ENCODE measurements at regions not wholly inside any gene's neighbourhood (a gene's known extent, or its start where the extent isn't known, plus 50 kb on each side); places are given as distances from the start of the nearest gene placed in this dataset.
"Not testable (repeated sequence)": the region's sequence is repeated elsewhere in the genome, so short reads cannot be mapped to it uniquely, and the experiment has no call there.

GRCh38 chr7:52249741-52250140 lies 785.7 kb upstream of the POM121L12 start:
- DNase-seq: no peak

DNA sequence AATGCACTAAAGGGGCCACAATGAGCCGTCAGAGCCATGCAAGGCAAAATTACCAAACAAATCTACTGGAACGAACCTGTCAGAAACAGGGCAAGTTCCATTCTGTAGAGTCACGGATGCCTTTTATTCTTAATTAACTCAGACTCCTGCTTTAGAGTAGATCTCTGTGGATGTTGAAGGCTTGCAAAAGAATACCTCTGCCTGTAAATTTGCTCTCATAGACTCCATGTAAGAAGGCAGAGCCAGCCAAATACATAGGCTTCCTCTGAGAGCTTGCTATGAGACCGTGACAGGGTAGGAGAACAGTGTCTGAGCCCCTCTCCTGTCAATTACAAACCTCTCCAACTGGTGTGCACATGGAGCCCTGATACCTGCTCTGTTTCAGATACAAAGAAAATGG lies 787.9 kb upstream of the POM121L12 start:
- DNase-seq: no peak

DNA sequence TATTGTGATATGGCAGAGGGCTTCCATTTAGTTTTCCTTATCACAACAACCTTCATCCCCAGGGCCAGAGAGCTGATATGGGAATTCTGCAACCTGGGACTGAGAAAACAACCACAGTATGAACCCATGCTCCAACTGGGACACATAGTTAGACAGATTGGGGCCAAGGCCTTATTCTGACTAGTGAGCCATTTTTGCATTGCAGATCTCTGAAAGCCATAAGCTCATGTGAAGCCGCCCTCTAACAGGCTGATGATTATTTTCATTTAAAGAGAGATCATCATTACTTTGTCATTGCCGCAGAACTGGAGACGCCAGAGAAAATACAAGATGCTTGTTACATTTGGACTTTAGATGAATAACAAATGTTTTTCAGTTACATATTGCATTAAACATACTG lies 791.7 kb upstream of the POM121L12 start:
- DNase-seq: no peak

GRCh38 chr7:52233248-52233647 lies 802.2 kb upstream of the POM121L12 start:
- no peak for DNase-seq

DNA sequence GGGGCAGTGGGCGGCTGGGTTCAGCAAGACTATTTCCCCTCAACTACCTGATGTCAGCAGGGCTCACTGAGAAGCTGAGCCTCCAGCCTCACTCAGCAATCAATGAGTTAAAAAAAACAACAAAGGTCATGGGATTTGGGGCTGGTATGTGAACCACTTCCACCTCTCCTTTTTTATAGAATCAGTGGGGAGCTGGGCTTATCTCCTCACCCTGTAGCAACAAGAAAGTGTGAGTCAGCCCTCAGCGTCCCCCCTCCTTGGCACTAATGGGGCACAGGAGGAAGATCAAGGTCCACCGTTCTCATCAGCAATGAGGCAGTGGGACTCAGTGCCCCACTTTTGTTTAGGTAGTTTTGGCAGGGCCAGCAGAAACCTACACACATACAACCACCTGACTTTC lies 823.5 kb upstream of the POM121L12 start:
- no peak for DNase-seq

DNA sequence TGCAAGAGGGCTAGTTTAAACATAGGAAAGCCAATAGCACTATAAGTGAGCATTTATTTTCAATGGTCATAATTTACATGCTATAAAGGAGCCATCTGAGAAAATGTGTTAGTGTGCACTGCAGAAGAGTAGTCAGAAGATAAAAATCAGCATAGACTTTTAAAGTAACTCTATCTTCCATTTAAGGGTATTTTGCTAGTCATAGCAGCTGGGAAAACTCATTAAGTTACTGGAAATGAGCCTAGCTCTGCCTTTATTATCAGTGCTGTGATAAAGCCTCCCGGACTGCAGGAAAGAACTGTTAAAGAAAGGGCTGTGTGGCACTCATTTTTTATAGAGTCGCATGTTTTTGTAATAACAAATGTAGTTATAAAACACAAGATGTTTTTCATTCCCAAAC lies 825.8 kb upstream of the POM121L12 start:
- DNase-seq: no peak

- DNase-seq: no peak
Observed at GRCh38 chr7:52197221-52197620, 838.2 kb upstream of the POM121L12 start.

GRCh38 chr7:52195664-52196063 lies 839.8 kb upstream of the POM121L12 start:
- DNase-seq: no peak

GRCh38 chr7:52189153-52189778 lies 846.2 kb upstream of the POM121L12 start:
- DNase-seq: no peak

DNA sequence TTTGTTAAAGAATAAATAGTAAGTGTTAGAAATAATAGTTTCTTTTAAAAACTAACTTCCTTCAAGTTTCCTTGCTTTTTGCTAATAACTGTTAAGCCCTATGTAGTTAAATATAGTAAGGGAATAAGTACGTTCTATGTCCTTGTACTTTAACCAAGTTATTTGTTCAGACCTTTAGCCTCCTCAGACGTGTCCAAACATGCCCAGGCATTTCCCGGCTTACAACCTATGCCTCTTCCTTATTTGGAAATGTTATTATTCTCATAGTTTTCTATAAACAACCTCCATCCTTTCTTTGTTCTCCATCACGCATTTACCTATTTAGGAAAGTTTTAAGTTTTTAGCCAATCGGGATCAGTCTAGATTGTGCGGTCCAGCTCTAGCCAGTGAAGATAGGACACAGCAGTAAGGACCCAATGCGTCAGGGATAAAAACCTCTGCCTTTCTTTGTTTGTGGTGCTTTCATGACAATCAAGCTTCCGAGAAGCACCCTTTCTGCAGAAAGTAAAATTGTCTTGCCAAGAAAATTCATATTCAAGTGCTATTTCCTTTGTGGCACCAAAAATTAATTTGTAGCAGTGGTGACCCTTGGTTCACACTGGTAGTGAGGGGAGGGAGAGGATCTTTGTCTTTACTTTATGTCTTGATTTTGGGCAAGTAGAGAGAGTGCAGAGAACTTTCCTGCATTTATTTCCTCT lies 851.3 kb upstream of the POM121L12 start:
- DNase-seq: no peak

- DNase-seq: no peak
Observed at GRCh38 chr7:52179934-52180333, 855.5 kb upstream of the POM121L12 start.

DNA sequence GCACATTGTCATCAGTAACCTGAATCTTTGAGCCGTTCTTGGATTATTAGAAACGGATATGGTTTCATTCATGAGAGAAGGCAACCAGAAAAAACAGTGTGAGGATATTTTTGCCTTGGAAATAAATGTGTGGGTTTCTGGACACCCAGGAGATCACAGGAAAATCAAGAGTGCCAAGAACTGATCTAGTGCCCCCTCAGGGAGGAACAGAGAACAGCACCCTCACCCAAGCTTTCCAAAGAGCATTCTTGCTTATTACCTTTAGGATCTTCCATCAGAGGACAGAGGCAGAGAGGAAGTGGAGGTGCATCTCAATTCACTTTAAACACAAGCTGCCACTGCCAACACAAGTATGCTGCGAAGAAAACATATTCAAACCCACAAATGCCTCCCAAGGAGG lies 851.5 kb upstream of the COBL start:
- DNase-seq: no peak

DNA sequence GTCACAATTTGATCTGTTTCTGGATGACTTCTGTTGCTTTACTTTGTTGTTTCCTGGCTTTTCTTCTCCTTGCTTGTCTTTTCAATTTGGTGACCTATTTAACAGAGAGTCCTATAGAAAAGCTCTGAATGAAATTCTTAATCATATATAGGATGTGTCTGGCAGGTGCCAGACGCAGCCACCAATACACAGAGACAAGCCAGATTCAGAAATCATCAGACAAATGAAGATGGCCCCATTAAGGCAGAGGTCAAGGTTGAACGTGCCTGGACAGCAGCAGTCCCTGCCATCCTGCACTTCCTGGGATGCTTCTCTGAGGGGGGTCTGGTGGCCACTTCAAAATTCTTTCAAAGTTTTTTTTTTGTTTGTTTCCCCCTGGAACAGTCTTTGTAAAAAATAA lies 846.7 kb upstream of the COBL start:
- no peak for DNase-seq

- DNase-seq: no peak
Observed at GRCh38 chr7:52161483-52161882, 844.9 kb upstream of the COBL start.

GRCh38 chr7:52159421-52159820 lies 842.8 kb upstream of the COBL start:
- DNase-seq: not testable (repeated sequence)

DNA sequence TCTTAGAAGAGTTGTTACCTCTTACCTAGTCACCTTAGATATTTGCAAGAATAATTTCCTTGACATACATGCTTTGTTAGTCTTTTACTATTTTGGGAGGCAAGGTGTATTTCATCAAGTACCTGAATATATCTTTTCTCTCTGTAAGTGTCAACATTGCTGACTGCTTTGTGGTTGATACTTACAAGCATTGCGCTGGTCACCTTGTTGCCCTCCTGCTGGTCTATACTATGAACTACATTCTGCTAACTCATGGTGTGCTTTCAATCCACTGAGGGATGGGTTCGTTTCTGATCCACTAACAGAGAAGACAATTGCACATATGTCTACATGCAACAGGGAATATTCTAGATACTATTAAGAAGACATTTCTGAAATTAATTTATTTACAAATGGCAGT lies 837.8 kb upstream of the COBL start:
- DNase-seq: no peak

DNA sequence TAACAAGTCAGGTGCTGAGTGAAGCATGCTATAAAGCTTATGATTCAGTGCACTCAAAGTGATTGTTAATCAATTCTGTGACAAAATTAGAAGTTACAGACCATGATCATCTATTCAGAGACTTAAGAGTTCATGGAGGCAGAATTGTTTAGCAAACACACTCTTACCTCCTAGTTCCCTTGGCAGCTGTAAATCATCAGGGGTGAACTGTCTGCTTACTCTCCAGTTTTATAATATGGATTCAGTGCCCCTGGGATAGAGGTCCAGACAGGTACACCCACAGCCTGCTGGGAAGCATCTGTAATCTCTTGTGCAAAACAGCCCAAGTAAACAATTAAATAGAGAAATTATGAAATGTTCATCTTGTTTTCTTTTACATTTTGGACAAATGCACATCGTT lies 835.0 kb upstream of the COBL start:
- no peak for DNase-seq

- DNase-seq: no peak
Observed at GRCh38 chr7:52150952-52151351, 834.3 kb upstream of the COBL start.

DNA sequence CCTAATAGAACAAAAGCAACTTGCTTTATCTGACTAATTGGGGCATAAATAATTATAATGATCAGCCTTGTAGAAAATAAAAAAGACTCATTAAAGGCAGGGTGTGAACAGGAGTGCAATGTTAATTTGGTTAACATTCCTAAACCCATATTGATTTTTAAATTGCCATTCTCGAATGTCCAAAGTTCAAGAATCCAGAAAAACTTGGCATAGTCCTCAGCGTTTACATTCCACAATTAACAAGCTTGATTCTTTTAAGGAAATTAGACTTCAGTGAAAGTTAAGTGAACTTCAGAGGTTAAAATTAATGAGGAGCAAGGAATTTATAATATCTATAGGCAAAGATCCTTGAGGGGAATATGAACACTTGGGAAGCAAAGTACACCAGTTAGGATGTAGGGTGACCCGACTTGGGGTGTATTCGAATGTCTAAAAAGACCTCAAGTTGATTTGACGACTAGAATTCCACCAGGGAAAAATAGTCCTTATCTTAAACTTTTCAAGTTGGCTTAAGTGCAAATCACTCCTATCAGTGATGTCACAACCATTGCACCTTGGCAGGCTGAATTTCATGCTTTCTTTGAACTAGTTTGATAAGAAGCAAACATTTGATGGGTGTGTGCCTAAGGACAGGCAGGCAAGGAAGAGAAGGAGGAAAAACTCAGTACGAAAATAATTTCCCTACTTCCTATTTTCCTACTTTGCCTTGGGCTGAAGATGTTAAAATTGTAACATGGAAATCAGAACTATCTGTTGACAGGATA lies 830.4 kb upstream of the COBL start:
- DNase-seq: no peak

GRCh38 chr7:52143219-52143618 lies 826.6 kb upstream of the COBL start:
- DNase-seq: no peak

- no peak for DNase-seq
Observed at GRCh38 chr7:52140851-52141250, 824.2 kb upstream of the COBL start.

- no peak for DNase-seq
Observed at GRCh38 chr7:52135403-52135802, 818.8 kb upstream of the COBL start.

GRCh38 chr7:52129278-52129677 lies 812.7 kb upstream of the COBL start:
- no peak for DNase-seq

- DNase-seq: no peak
Observed at GRCh38 chr7:52120912-52121311, 804.3 kb upstream of the COBL start.

All from NCI-H69 (cell line).